NT2/D1 (cell line): ENCODE measurements at regions not wholly inside any gene's neighbourhood (a gene's known extent, or its start where the extent isn't known, plus 50 kb on each side); places are given as distances from the start of the nearest gene placed in this dataset.
"Not testable (repeated sequence)": the region's sequence is repeated elsewhere in the genome, so short reads cannot be mapped to it uniquely, and the experiment has no call there.

Source experiments
- DNase-seq: peaks from one replicate; pipeline ENCODE4 v3.0.0-alpha.2; 2011; ENCODE audit warnings: low read depth, low spot score
- H3K27me3 ChIP-seq: 2 replicates; pipeline ENCODE4 v1.6.0; 2011; ENCODE audit warnings: mild to moderate bottlenecking; ENCODE audit not compliant: insufficient read length, insufficient read depth
- H3K36me3 ChIP-seq: 2 replicates; pipeline ENCODE4 v1.6.1; 2011; ENCODE audit warnings: mild to moderate bottlenecking, low read length, mixed read lengths; ENCODE audit not compliant: insufficient read depth, insufficient read length
- H3K4me1 ChIP-seq: 2 replicates; pipeline ENCODE4 v1.5.1; 2011; ENCODE audit not compliant: insufficient read depth, insufficient read length
- H3K4me3 ChIP-seq: 2 replicates; pipeline ENCODE4 v1.5.1; 2011; ENCODE audit warnings: low read depth; ENCODE audit not compliant: insufficient read length
- H3K9ac ChIP-seq: 2 replicates; pipeline ENCODE4 v1.6.0; 2011; ENCODE audit warnings: low read depth; ENCODE audit not compliant: insufficient read length
- H3K9me3 ChIP-seq: 2 replicates; pipeline ENCODE4 v1.5.1; 2011; ENCODE audit warnings: mild to moderate bottlenecking, low read length; ENCODE audit not compliant: insufficient read depth
- SUZ12 ChIP-seq: IDR thresholded peaks from 2 replicates; pipeline ENCODE4 v1.6.1; 2011; ENCODE audit not compliant: insufficient read length, insufficient read depth; ENCODE audit errors: extremely low read depth
- YY1 ChIP-seq: IDR thresholded peaks from 2 replicates; pipeline ENCODE4 v1.6.1; 2011; ENCODE audit not compliant: insufficient read length, insufficient read depth
- ZNF274 ChIP-seq: IDR thresholded peaks from 2 replicates; pipeline ENCODE4 v1.6.1; 2011; ENCODE audit warnings: mild to moderate bottlenecking, low read depth, low read length

GRCh38 chr12:7571257-7571656, 67.7 kb upstream of the CD163 start:
- Histone ChIP-seq H3K36me3 (no peaks in the 10 kb centered on the region), H3K4me3 (no peak overlapping the region), H3K27me3 (no peaks in the 10 kb centered on the region), H3K9ac (no peak overlapping the region), H3K9me3 (no peaks in the 10 kb centered on the region), H3K4me1 (no peaks in the 10 kb centered on the region)
- DNase-seq = no peak
- TF ChIP-seq YY1 = no peak
- TF ChIP-seq ZNF274 = no peak
- no peak for TF ChIP-seq SUZ12

DNA sequence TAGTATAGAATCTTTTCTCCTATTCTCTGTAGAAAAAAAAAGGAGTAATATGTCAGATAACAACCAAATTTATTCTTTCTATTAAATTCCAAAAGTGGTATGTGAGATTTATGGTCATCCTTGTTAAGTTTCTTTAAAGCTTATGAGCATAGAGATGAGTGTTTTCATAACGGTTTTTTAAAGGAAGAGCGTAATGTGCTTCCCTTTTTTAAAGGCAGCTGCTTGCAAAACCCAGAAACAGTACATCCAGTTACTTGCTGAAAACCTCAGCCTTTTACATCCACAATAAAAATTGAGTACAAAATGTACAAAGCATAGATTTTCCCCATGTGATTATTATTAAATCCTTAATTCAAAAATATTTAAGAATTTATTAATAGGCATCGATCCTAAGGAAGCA, 53.6 kb upstream of the CD163 start:
- H3K27me3 ChIP-seq = no peaks in the 10 kb centered on the region
- no peaks in the 10 kb centered on the region for H3K9me3 ChIP-seq
- no peaks in the 10 kb centered on the region for H3K4me1 ChIP-seq
- DNase-seq = no peak
- TF ChIP-seq SUZ12 (no peak), YY1 (no peak), ZNF274 (no peak)
- H3K4me3 ChIP-seq = no peak overlapping the region
- no peak overlapping the region for H3K9ac ChIP-seq
- H3K36me3 ChIP-seq = no peaks in the 10 kb centered on the region

- no peaks in the 10 kb centered on the region for H3K36me3 ChIP-seq
- no peaks in the 10 kb centered on the region for H3K4me1 ChIP-seq
- H3K4me3 ChIP-seq = no peak overlapping the region
- H3K9me3 ChIP-seq = no peaks in the 10 kb centered on the region
- peak overlapping the region; percentile 5 for H3K9ac ChIP-seq
- H3K27me3 ChIP-seq = no peaks in the 10 kb centered on the region
- peak; percentile 25 for DNase-seq
- TF ChIP-seq ZNF274 (no peak), SUZ12 (no peak), YY1 (no peak)
These were observed 52.2 kb upstream of the CD163 start for GRCh38 chr12:7555752-7556151.

DNA sequence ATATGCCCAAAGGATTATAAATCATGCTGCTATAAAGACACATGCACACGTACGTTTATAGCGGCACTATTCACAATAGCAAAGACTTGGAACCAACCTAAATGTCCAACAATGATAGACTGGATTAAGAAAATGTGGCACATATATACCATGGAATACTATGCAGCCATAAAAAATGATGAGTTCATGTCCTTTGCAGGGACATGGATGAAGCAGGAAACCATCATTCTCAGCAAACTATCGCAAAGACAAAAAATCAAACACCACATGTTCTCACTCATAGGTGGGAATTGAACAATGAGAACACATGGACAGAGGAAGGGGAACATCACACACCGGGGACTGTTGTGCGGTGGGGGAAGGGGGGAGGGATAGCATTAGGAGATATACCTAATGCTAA, 51.3 kb upstream of the CD163 start:
- not testable (repeated sequence) for H3K36me3 ChIP-seq, H3K4me3 ChIP-seq, H3K4me1 ChIP-seq, DNase-seq, H3K9ac ChIP-seq, H3K27me3 ChIP-seq, H3K9me3 ChIP-seq
